Left lung (tissue), 4 donors: ENCODE measurements at regions not wholly inside any gene's neighbourhood (a gene's known extent, or its start where the extent isn't known, plus 50 kb on each side); places are given as distances from the start of the nearest gene placed in this dataset.

Experiments used
- ATAC-seq: fragments of 200-7000 bp; cut with Tn5 transposase; one replicate; pipeline ENCODE4 v1.9.1; 2020; ENCODE audit warnings: moderate library complexity
- DNase-seq, 4 donors: peaks; one replicate each; pipeline ENCODE4 v3.0.0-alpha.2; 2013 to 2020
- H3K27ac ChIP-seq, 2 donors: fragments of 200-600 bp; sonication (generic) in 1 of 2; one replicate each; pipeline versions ENCODE4 v1.5.0 to v1.8.0; 2020 to 2021
- H3K27me3 ChIP-seq, 2 donors: fragments of 200-600 bp; sonication (generic) in 1 of 2; one replicate each; pipeline versions ENCODE4 v1.5.0 to v1.8.0; 2020 to 2021
- H3K36me3 ChIP-seq, 2 donors: fragments of 200-600 bp; sonication (generic) in 1 of 2; one replicate each; pipeline versions ENCODE4 v1.5.0 to v1.8.0; 2020 to 2021
- H3K4me1 ChIP-seq, 2 donors: fragments of 200-600 bp; one replicate each; pipeline ENCODE4 v1.8.0; 2021
- H3K4me3 ChIP-seq, 2 donors: fragments of 200-600 bp; sonication (generic) in 1 of 2; one replicate each; pipeline versions ENCODE4 v1.5.0 to v1.8.0; 2020 to 2021; ENCODE audit warnings: mild to moderate bottlenecking in 1 of 2
- H3K9me3 ChIP-seq, 2 donors: fragments of 200-600 bp; sonication (generic) in 1 of 2; one replicate each; pipeline versions ENCODE4 v1.5.0 to v1.8.0; 2020 to 2021
- CTCF ChIP-seq, 2 donors: fragments of 200-600 bp; sonication (generic) in 1 of 2; IDR thresholded peaks; one replicate each; pipeline versions ENCODE4 v1.5.0 to v1.8.0; 2021; ENCODE audit warnings: antibody characterized with exemption in 2 of 2
- intact Hi-C, 2 donors: fragments of 100-400 bp; cut with DNase I; formaldehyde crosslinking; loops; one replicate each; pipeline versions ENCODE4 v1.11.2 to v1.14.2; 2022
- donor health status: DM: no; HTN: yes; CAD: no.
- donor health status: DM: no; HTN: no; CAD: no.

DNA sequence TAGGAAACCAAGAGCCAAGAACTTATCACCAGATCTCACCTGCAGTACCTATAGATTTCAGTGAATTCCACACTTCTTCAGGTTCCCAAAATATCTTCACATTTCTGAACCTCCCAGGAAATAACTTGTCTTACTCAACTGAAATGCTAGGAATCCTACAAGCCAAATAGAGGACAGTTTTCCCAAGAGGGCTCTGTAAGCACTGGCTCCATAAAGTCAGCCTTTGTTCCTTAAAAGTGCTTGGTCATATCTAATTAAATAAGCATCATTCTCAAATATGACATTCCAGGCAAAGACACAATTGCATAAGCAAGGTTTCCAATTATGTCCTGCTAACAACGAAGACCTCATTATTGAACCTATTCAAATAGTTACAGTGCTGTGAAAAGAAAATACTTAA, 154.6 kb upstream of the MGAT5 start:
- Histone ChIP-seq H3K27ac (no peak overlapping the region), H3K4me1 (no peaks in the 10 kb centered on the region), H3K36me3 (no peaks in the 10 kb centered on the region), H3K9me3 (peaks cover 0 to 9% of the 10 kb centered on the region in 2 donors), H3K27me3 (no peaks in the 10 kb centered on the region), H3K4me3 (no peak overlapping the region)
- ATAC-seq (no peak), DNase-seq (no peak)
- no peak for TF ChIP-seq CTCF (IDR thresholded peaks at IDR 0.05)
- intact Hi-C loops: no loop called here

GRCh38 chr2:134103196-134103595, 150.7 kb upstream of the MGAT5 start:
- intact Hi-C loops: no loop called here
- ATAC-seq (no peak), DNase-seq (no peak)
- no peak overlapping the region for H3K4me3 ChIP-seq
- H3K27ac ChIP-seq: no peak overlapping the region
- TF ChIP-seq CTCF (IDR thresholded peaks at IDR 0.05): no peak
- H3K4me1 ChIP-seq: peaks cover 0 to 4% of the 10 kb centered on the region in 2 donors
- H3K9me3 ChIP-seq: no peaks in the 10 kb centered on the region
- H3K36me3 ChIP-seq: no peaks in the 10 kb centered on the region
- H3K27me3 ChIP-seq: no peaks in the 10 kb centered on the region

- Histone ChIP-seq H3K36me3 (no peaks in the 10 kb centered on the region), H3K4me3 (no peak overlapping the region), H3K27me3 (no peaks in the 10 kb centered on the region), H3K4me1 (peaks cover 0 to 5% of the 10 kb centered on the region in 2 donors), H3K9me3 (no peaks in the 10 kb centered on the region), H3K27ac (no peak overlapping the region)
- ATAC-seq (peak; percentile 21), DNase-seq (no peak)
- no peak for TF ChIP-seq CTCF (IDR thresholded peaks at IDR 0.05)
- intact Hi-C loops: no loop called here
Observed at GRCh38 chr2:134104754-134105153, 149.1 kb upstream of the MGAT5 start.

DNA sequence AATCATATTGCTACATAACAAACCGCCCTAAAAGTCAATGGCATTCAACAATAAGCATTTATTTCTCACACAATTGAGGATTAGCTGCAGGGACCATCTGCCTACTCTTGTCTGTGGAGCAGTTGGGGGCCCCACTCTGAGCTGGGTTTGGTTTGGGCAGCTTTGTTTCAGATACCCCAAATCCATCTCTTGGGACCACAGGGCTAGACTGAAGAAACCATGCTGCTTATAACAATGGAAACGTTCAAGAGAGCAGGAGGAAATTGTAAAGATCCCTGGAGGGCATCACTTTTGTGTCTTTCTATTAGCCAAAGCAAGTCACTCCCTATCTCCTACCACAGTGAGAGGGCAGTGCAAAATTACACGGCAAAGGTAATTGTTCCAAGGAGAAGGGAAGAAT, 146.5 kb upstream of the MGAT5 start:
- H3K9me3 ChIP-seq: peaks cover 0 to 6% of the 10 kb centered on the region in 2 donors
- no peak for TF ChIP-seq CTCF (IDR thresholded peaks at IDR 0.05)
- no peak for ATAC-seq
- no peak overlapping the region for H3K27ac ChIP-seq
- no peaks in the 10 kb centered on the region for H3K27me3 ChIP-seq
- no peak overlapping the region for H3K4me3 ChIP-seq
- no peaks in the 10 kb centered on the region for H3K36me3 ChIP-seq
- intact Hi-C loops: no loop called here
- H3K4me1 ChIP-seq: peaks cover 0 to 5% of the 10 kb centered on the region in 2 donors
- DNase-seq: no peak

DNA sequence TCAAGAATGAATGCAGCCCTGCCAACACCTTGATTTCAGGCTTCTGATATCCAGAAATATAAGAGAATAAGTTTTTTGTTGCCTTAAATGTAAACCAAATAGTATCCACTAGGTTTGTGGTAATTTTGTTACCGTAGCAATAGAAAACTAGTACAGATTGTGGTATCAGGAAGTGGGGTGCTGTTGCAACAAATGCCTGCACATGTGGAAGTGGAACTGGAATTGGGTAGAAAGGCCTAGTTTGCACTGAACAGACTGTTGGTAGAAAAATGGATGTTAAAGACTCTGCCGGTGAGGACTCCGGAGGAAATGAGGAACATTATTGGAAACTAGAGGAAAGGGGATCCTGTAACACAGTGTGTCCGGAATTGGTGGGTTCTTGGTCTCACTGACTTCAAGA, 145.8 kb upstream of the MGAT5 start:
- no peak overlapping the region for H3K4me3 ChIP-seq
- H3K9me3 ChIP-seq: peaks cover 0 to 6% of the 10 kb centered on the region in 2 donors
- H3K36me3 ChIP-seq: no peaks in the 10 kb centered on the region
- H3K27ac ChIP-seq: no peak overlapping the region
- TF ChIP-seq CTCF (IDR thresholded peaks at IDR 0.05): no peak
- peak; percentile 62 for ATAC-seq
- no peaks in the 10 kb centered on the region for H3K27me3 ChIP-seq
- intact Hi-C loops: no loop called here
- no peak for DNase-seq
- peaks cover 0 to 5% of the 10 kb centered on the region in 2 donors for H3K4me1 ChIP-seq
